ENCODE measurements at regions not wholly inside any gene's neighbourhood (a gene's known extent, or its start where the extent isn't known, plus 50 kb on each side); places are given as distances from the start of the nearest gene placed in this dataset.

DNA sequence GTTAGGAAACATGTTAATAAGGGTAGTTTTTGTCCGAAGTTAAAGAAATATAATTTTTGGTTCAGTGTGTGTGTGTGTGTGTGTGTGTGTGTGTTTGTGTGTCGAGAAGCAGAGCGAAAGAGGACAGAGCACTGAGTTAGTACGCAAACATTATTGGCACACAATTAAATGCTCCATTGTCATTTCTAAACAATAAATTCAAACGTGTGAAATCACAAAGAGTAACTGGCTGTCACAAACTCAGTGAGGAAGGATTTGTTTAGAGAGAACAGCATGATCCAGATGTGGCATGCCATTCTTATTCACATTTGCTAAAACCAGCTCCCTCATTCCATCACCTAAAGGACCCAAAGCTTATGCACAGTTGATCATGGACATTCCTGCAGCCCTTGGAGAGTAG, 970.8 kb downstream of the DTWD2 start:
- TF ChIP-seq TAF1 (IDR thresholded peaks at IDR 0.05; ENCODE audit: low read depth, low read length) (no peak), POLR2AphosphoS5 (IDR thresholded peaks at IDR 0.05; ENCODE audit: low read depth, low read length) (no peak), POLR2A (IDR thresholded peaks at IDR 0.05; ENCODE audit: low read depth, low read length) (no peak)
